ENCODE measurements at regions not wholly inside any gene's neighbourhood (a gene's known extent, or its start where the extent isn't known, plus 50 kb on each side); places are given as distances from the start of the nearest gene placed in this dataset.
"Not testable (repeated sequence)": the region's sequence is repeated elsewhere in the genome, so short reads cannot be mapped to it uniquely, and the experiment has no call there.

- ChIA-PET POLR2A (no interaction called here), CTCF (interaction anchor here (1.3 to 1.9 kb wide), 2 partner anchors 16 to 94 kb away, joined by 3 to 5 read pairs; no protein-coding TSS in a partner anchor)
- no peak overlapping the region for H3K4me3 ChIP-seq (ENCODE audit: low read depth, low read length)
- TF ChIP-seq CTCF (IDR thresholded peaks at IDR 0.05; ENCODE audit: insufficient read depth, low read length, missing control alignments) = no peak
- no peak for DNase-seq (ENCODE audit: low read depth, low spot score)
These were observed 60.6 kb upstream of the PRNP start for GRCh38 chr20:4625687-4626086.

DNA sequence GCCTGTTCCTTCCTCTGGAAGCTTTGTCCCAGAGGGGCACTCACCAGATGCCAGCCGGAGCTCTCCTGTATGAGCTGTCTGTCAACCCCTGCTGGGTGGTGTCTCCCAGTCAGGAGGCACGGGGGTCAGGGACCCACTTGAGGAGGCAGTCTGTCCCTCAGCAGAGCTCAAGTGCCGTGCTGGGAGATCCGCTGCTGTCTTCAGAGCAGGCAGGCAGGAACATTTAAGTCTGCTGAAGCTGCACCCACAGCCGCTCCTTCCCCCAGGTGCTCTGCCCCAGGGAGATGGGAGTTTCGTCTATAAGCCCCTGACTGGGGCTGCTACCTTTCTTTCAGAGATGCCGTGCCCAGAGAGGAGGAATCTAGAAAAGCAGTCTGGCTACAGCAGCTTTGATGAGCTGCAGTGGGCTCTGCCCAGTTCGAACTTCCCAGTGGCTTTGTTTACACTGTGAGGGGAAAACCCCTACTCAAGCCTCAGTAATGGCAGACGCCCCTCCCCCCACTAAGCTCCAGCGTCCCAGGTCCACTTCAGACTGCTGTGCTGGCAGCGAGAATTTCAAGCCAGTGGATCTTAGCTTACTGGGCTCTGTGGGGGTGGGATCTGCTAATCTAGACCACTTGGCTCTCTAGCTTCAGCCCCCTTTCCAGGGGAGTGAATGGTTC is 61.5 kb upstream of the PRNP start:
- H3K4me3 ChIP-seq (ENCODE audit: low read depth, low read length); POLR2A ChIA-PET; DNase-seq (ENCODE audit: low read depth, low spot score): not testable (repeated sequence)
- CTCF ChIA-PET = interaction anchor here (1.9 kb wide), 1 partner anchor 15 kb away, joined by 5 read pairs; no protein-coding TSS in a partner anchor

- DNase-seq (ENCODE audit: low read depth, low spot score); H3K4me3 ChIP-seq (ENCODE audit: low read depth, low read length); CTCF ChIA-PET; POLR2A ChIA-PET: not testable (repeated sequence)
These were observed 67.1 kb upstream of the PRNP start for GRCh38 chr20:4619144-4619543.

DNA sequence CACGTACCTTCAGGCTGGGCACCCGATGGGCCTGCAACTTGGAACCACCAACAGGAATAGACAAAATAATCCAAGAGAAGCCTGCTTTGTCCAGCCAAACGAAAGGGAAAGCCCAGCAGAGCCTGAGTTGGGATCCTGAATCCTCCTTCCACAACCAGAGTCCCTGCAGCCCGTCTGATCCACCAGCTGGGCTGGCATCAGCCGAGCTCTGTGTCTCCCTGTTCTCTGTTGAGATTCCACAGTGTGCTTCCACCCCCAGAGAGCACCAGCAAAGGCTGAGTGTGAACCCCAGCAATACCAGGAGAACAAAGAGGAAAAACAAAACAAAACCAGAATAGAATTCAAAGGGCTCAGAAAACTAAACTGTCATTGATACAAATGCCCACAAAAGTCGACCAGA is 68.8 kb upstream of the PRNP start:
- no peak for TF ChIP-seq CTCF (IDR thresholded peaks at IDR 0.05; ENCODE audit: insufficient read depth, low read length, missing control alignments)
- ChIA-PET CTCF (interaction anchor here (1.0 to 2.6 kb wide), 3 partner anchors 10 to 103 kb away, joined by 3 to 8 read pairs (median 3); no protein-coding TSS in a partner anchor), POLR2A (no interaction called here)
- no peak for DNase-seq (ENCODE audit: low read depth, low spot score)
- no peak overlapping the region for H3K4me3 ChIP-seq (ENCODE audit: low read depth, low read length)

DNA sequence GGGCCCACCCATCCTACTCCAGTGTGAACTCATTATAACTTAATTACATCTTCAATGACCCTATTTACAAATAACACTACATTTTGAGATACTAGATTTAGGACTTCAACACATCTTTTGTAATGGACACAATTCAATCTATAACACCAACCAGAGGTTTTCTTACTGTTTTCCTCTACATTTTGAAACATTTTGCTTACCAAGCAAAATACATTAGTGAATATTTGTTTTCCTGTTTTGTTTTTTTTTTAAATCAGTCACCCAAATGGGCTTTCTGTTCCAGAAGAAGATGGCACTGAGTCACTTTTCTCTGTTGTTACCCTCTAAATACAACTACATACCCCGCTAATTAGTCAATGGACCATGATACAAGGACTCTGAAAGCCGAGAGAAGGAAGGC is 69.2 kb upstream of the PRNP start:
- ChIA-PET POLR2A (no interaction called here), CTCF (interaction anchor here (2.6 kb wide), 1 partner anchor 9 kb away, joined by 8 read pairs; no protein-coding TSS in a partner anchor)

GRCh38 chr20:4613718-4614620 is 72.3 kb upstream of the PRNP start:
- POLR2A ChIA-PET = interaction anchor here (0.9 kb wide), 1 partner anchor 106 kb away, joined by 4 read pairs; no protein-coding TSS in a partner anchor
- CTCF ChIA-PET = interaction anchor here (0.7 to 13.3 kb wide), 11 partner anchors 12 to 127 kb away, joined by 3 to 459 read pairs (median 3); partner anchors contain the start of gene PRND
- H3K4me3 ChIP-seq (ENCODE audit: low read depth, low read length) = no peak overlapping the region
- TF ChIP-seq CTCF (IDR thresholded peaks at IDR 0.05; ENCODE audit: insufficient read depth, low read length, missing control alignments) = peak; percentile 11
- no peak for DNase-seq (ENCODE audit: low read depth, low spot score)

More for the DNA sequence above, 69.2 kb upstream of the PRNP start:
- no peak for TF ChIP-seq CTCF (IDR thresholded peaks at IDR 0.05; ENCODE audit: insufficient read depth, low read length, missing control alignments)
- no peak for DNase-seq (ENCODE audit: low read depth, low spot score)
- no peak overlapping the region for H3K4me3 ChIP-seq (ENCODE audit: low read depth, low read length)

DNA sequence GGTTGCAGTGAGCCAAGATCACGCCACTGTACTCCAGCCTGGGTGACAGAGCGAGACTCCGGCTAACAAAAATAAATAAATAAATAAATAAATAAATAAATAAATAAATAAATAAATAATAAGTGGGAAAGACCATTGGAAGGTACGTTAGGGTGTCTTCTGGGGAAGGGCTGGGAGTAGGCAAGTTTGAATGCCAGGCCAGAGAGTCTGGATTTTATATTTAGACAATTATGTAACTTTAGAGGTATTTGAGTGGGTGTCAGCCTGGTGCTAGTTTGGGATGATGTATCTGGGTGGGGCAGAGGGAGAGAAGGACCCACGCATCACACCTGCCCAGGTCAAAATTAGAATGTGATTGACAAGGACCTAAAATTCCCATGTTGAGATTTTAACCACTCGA is 73.1 kb upstream of the PRNP start:
- no peak overlapping the region for H3K4me3 ChIP-seq (ENCODE audit: low read depth, low read length)
- POLR2A ChIA-PET = interaction anchor here (0.9 kb wide), 1 partner anchor 107 kb away, joined by 4 read pairs; no protein-coding TSS in a partner anchor
- no peak for TF ChIP-seq CTCF (IDR thresholded peaks at IDR 0.05; ENCODE audit: insufficient read depth, low read length, missing control alignments)
- CTCF ChIA-PET = interaction anchor here (0.7 to 13.3 kb wide), 13 partner anchors 12 to 127 kb away, joined by 3 to 459 read pairs (median 3); partner anchors contain the start of gene PRND
- DNase-seq (ENCODE audit: low read depth, low spot score) = no peak

Data from AG04449 (cell line).